GM19397 (cell line): ENCODE measurements at regions not wholly inside any gene's neighbourhood (a gene's known extent, or its start where the extent isn't known, plus 50 kb on each side); places are given as distances from the start of the nearest gene placed in this dataset.
"Not testable (repeated sequence)": the region's sequence is repeated elsewhere in the genome, so short reads cannot be mapped to it uniquely, and the experiment has no call there.

Source experiments
- ATAC-seq: cut with Tn5 transposase; IDR thresholded peaks from one replicate; pipeline ENCODE4 v1.9.1; 2021; ENCODE audit warnings: mild to moderate bottlenecking, moderate library complexity; ENCODE audit not compliant: unreplicated experiment

- no peak for ATAC-seq
These were observed 419.6 kb downstream of the BCOR start for GRCh38 chrX:39677978-39678791.

GRCh38 chrX:39678914-39679313 lies 418.8 kb downstream of the BCOR start:
- no peak for ATAC-seq

- ATAC-seq = no peak
These were observed 418.1 kb downstream of the BCOR start for GRCh38 chrX:39679497-39680157.

GRCh38 chrX:39681885-39682284 lies 415.9 kb downstream of the BCOR start:
- no peak for ATAC-seq

- ATAC-seq = no peak
These were observed 415.0 kb downstream of the BCOR start for GRCh38 chrX:39682778-39683177.

GRCh38 chrX:39688219-39688575 lies 409.6 kb downstream of the BCOR start:
- no peak for ATAC-seq

GRCh38 chrX:39688576-39689375 lies 409.0 kb downstream of the BCOR start:
- no peak for ATAC-seq

GRCh38 chrX:39689376-39690104 lies 408.2 kb downstream of the BCOR start:
- ATAC-seq = no peak

- ATAC-seq = no peak
These were observed 407.0 kb downstream of the BCOR start for GRCh38 chrX:39690541-39691415.

DNA sequence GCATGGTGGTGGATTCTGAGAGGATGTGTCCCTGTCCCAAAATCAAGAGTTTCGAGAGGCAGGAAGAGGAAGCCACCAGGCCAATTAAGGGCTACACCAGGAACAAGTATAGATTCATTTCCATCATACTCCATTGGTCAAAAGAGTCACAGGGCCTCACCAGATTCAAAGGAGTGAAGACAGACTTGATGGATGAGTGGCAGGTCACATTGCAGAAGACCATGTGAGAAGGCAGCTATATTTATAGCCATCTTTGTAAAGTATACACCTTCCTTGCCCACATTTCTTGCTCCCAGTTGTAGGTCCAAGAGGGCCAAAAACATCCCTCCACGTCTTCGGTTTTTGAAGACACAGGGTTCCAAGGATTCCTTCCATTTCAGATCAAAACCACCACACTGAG lies 406.0 kb downstream of the BCOR start:
- ATAC-seq = no peak

GRCh38 chrX:39692796-39693195 lies 405.0 kb downstream of the BCOR start:
- ATAC-seq = no peak

DNA sequence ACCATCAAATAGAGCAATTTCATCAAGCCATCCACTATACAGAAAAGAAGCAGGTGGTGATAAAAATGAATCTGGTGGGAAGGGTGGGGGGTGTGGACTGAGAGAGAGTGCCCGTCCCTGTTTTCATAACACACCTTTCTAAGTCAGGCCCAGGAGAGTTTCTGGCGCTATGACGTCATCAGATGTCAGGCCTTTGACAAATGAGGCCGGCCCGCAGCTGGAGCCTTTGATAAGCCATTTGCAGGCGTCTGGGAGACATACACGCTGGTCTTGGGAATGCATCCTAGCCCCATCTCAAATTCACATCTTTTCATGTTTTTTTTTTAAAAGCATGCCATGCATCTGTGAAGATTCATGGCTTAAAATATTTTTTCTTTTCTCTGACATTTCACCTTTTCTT lies 404.5 kb downstream of the BCOR start:
- no peak for ATAC-seq

- ATAC-seq = not testable (repeated sequence)
These were observed 395.1 kb downstream of the BCOR start for GRCh38 chrX:39702636-39703035.

GRCh38 chrX:39703307-39703706 lies 394.5 kb downstream of the BCOR start:
- ATAC-seq = no peak

GRCh38 chrX:39704590-39704989 lies 393.2 kb downstream of the BCOR start:
- ATAC-seq = no peak

DNA sequence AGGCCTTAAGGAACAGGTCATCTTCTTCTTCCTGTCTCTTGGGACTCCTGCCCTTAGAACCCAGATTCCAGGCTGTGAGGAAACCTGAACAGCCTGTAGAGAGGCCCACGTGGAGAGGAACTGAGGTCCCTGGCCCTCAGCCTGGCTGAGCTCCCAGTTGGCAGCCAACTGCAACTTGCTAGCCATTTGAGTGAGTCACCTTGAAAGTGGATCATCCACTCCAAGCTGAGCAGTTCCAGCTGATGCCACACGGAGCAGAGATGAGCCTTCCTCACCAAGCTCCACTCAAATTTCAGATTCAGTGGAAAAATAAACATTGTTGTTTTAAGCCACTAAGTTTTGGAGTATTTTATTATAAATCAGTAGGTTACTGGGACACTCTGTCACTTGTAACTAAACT lies 392.5 kb downstream of the BCOR start:
- ATAC-seq = no peak

DNA sequence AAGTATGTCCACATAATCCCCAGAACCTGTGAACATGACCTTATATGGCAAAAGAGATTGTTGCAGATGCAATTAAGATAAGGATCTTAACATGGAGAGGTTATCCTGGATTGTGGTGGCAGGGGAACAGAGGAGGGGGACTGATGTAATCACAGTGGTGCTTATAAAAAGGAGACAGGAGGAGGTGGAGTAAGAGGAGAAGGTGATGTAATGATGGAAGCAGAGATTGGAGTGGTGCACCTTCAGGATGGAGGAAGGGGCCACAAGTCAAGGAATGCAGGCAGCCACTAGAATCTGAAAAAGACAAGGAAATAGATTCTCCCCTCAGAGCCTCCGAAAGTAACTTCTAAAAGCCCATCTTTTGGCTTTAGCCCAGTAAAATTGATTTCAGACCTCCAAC lies 388.4 kb downstream of the BCOR start:
- no peak for ATAC-seq

DNA sequence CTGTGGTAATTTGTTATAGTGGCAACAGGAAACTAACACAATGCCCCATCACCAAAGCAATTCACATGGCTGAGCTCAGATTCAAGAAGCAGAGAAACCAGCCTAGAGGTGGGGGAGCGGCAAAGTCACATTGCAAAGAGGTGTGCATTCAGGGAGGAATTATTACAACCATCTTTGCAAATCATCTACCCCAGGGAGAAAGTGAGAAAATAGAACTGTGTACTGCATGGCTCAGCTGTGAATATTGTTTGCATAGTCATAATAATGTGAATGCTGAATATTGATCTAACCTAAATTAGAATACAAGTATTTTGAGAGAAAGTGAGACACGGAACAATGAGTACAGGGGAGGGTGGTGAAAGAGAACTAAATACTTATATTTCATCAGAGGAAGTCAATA lies 387.9 kb downstream of the BCOR start:
- no peak for ATAC-seq

- ATAC-seq = no peak
These were observed 387.0 kb downstream of the BCOR start for GRCh38 chrX:39710776-39711175.

- ATAC-seq = no peak
These were observed 383.3 kb downstream of the BCOR start for GRCh38 chrX:39714471-39714870.
